Body of pancreas (tissue), 4 donors: ENCODE measurements at regions not wholly inside any gene's neighbourhood (a gene's known extent, or its start where the extent isn't known, plus 50 kb on each side); places are given as distances from the start of the nearest gene placed in this dataset.
"Not testable (repeated sequence)": the region's sequence is repeated elsewhere in the genome, so short reads cannot be mapped to it uniquely, and the experiment has no call there.

Experiments
- ATAC-seq: fragments of 150-250 bp; one replicate; pipeline ENCODE4 v1.9.1; 2016
- DNase-seq, 4 donors: peaks; one replicate each; pipeline ENCODE4 v3.0.0-alpha.2; 2019
- H3K27ac ChIP-seq, 4 donors: fragments of 200-600 bp; sonication (generic); 1 replicate in 3 of 4; 2 replicates in 1 of 4; pipeline versions ENCODE4 v1.5.1 to v1.6.1; 2016 to 2019; ENCODE audit warnings: mild to moderate bottlenecking in 1 of 4, mixed read lengths in 1 of 4, moderate library complexity in 1 of 4
- H3K27me3 ChIP-seq, 2 donors: fragments of 200-600 bp; sonication (generic); one replicate each; pipeline ENCODE4 v1.6.0; 2016; ENCODE audit warnings: mild to moderate bottlenecking in 1 of 2
- H3K36me3 ChIP-seq, 2 donors: fragments of 200-600 bp; sonication (generic); replicated peaks in 1 of 2; 2 replicates each; pipeline ENCODE4 v1.5.1; 2016; ENCODE audit warnings: low read depth in 2 of 2; ENCODE audit not compliant: insufficient read depth in 1 of 2
- H3K4me1 ChIP-seq: fragments of 200-600 bp; sonication (generic); one replicate; pipeline ENCODE4 v1.6.0; 2016
- H3K4me3 ChIP-seq, 2 donors: fragments of 200-600 bp; sonication (generic); 1 replicate in 1 of 2; 2 replicates in 1 of 2; pipeline ENCODE4 v1.5.1; 2016 to 2019
- H3K9me3 ChIP-seq, 3 donors: fragments of 200-600 bp; sonication (generic); 1 replicate in 2 of 3; 2 replicates in 1 of 3; pipeline ENCODE4 v1.5.1; 2016
- POLR2A ChIP-seq, 3 donors: fragments of 450-650 bp; IDR thresholded peaks; one replicate each; pipeline ENCODE4 v1.6.1; 2016; ENCODE audit warnings: antibody characterized with exemption in 3 of 3, mild to moderate bottlenecking in 2 of 3
- WGBS, 2 donors: methylation state at CpG; one replicate each; pipeline ENCODE4 v1.1.5; 2017; 5-methylcytosine and 5-hydroxymethylcytosine counted together
- intact Hi-C: fragments of 100-400 bp; cut with DNase I; formaldehyde crosslinking; loops from one replicate; pipeline ENCODE4 v1.15.1; 2023
- TF ChIP-seq, protein P1 (sequence below), 7 experiments: fragments of 450-650 bp in 4 of 7; fragments of 200-600 bp in 3 of 7; sonication (generic) in 3 of 7; IDR thresholded peaks; one replicate each; pipeline ENCODE4 v1.5.1; 2016 to 2019; ENCODE audit warnings: antibody characterized with exemption in 7 of 7

DNA sequence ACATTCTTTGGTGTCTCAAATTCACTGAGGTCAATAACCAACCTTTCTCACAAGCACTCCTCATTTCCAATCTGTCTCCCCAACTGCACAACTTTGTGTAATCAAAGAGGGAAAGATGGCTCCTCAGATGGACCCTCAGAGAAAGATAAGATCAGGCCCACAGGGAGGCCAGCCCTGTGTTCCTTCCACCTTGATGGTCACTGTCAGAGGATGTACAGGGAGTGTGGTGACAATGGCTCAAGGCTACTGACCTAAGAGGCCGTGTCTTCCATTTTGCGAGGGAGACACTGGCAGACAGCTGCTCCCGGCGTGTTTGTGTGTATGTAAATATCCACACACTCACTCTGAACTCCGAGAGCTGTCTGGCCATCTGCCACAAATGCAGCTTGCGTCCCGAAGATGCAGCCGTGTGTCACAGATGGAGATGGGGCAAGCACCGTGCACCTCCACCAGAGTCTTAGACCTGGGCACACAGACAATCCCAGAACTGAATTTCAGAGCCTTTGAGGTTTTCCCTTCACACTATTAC is 712.1 kb upstream of the NRP1 start:
- no peak for TF ChIP-seq POLR2A (IDR thresholded peaks at IDR 0.05)
- TF ChIP-seq, protein P1, sequence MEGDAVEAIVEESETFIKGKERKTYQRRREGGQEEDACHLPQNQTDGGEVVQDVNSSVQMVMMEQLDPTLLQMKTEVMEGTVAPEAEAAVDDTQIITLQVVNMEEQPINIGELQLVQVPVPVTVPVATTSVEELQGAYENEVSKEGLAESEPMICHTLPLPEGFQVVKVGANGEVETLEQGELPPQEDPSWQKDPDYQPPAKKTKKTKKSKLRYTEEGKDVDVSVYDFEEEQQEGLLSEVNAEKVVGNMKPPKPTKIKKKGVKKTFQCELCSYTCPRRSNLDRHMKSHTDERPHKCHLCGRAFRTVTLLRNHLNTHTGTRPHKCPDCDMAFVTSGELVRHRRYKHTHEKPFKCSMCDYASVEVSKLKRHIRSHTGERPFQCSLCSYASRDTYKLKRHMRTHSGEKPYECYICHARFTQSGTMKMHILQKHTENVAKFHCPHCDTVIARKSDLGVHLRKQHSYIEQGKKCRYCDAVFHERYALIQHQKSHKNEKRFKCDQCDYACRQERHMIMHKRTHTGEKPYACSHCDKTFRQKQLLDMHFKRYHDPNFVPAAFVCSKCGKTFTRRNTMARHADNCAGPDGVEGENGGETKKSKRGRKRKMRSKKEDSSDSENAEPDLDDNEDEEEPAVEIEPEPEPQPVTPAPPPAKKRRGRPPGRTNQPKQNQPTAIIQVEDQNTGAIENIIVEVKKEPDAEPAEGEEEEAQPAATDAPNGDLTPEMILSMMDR (IDR thresholded peaks at IDR 0.05) = no peak
- intact Hi-C loops = no loop called here
- Histone ChIP-seq H3K4me1 (no peaks in the 10 kb centered on the region), H3K27ac (no peak overlapping the region), H3K27me3 (no peaks in the 10 kb centered on the region), H3K36me3 (no peaks in the 10 kb centered on the region), H3K4me3 (no peak overlapping the region), H3K9me3 (no peaks in the 10 kb centered on the region)
- DNase-seq (no peak), ATAC-seq (no peak)
- 67 to 75% methylated on average over 4 to 9 of the region's 9 CpGs for WGBS, 2 donors

DNA sequence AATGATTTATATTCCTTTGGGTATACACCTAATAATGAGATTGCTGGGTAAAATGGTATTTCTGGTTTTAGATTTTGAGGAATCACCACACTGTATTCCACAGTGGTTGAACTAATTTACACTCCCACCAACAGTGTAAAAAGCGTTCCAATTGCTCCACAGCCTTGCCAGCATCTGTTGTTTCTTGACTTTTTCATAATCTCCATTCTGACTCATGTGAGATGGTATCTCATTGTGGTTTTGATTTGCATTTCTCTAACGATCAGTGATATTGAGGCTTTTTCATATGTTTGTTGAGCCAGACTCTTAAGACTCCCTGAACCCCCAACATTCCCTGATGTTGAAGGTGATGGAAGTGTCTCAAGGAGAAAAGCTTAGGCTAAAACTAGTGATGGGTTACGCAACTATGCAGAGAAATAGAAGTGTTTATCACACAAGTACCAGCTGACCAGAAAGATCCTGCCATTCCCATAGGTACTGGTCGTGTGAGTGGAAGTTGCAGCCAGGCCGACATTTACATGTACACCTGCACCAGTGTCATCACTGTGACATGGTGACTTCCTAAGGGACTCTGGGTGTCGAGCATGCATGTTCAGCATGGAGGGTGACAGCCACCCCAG is 711.2 kb upstream of the NRP1 start:
- Histone ChIP-seq H3K27me3 (no peaks in the 10 kb centered on the region), H3K9me3 (no peaks in the 10 kb centered on the region), H3K4me1 (no peaks in the 10 kb centered on the region), H3K27ac (no peak overlapping the region), H3K36me3 (no peaks in the 10 kb centered on the region), H3K4me3 (no peak overlapping the region)
- DNase-seq (no peak), ATAC-seq (no peak)
- 63 to 75% methylated on average over 6 of the region's 6 CpGs for WGBS, 2 donors
- TF ChIP-seq, protein P1 (IDR thresholded peaks at IDR 0.05) = no peak
- no peak for TF ChIP-seq POLR2A (IDR thresholded peaks at IDR 0.05)
- intact Hi-C loops = no loop called here

DNA sequence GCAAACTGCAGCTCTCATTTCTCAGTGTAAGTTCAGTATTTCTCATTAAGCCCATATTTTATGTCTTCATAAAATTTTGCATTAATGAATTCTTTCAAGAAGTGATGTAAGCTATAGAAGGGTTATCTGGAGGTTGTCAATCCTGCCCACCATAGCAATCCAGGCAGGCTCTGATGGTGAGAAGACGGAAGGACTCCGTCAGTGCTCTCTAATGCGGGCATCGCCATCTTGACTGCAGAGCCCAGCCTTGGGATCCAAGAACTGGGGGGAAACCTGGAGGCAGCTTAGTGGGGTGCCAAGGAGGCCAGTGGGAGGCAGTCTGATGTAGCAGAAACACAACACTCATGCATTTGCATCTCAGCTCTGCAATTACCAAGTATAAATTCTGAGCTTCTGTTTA is 707.4 kb upstream of the NRP1 start:
- Histone ChIP-seq H3K4me3 (no peak overlapping the region), H3K27ac (no peak overlapping the region), H3K36me3 (no peaks in the 10 kb centered on the region), H3K4me1 (no peaks in the 10 kb centered on the region), H3K27me3 (no peaks in the 10 kb centered on the region), H3K9me3 (no peaks in the 10 kb centered on the region)
- no peak for DNase-seq
- intact Hi-C loops = no loop called here
- WGBS, 2 donors = 97 to 100% methylated on average over 4 of the region's 4 CpGs
- no peak for ATAC-seq
- TF ChIP-seq, protein P1 (IDR thresholded peaks at IDR 0.05) = no peak
- no peak for TF ChIP-seq POLR2A (IDR thresholded peaks at IDR 0.05)

DNA sequence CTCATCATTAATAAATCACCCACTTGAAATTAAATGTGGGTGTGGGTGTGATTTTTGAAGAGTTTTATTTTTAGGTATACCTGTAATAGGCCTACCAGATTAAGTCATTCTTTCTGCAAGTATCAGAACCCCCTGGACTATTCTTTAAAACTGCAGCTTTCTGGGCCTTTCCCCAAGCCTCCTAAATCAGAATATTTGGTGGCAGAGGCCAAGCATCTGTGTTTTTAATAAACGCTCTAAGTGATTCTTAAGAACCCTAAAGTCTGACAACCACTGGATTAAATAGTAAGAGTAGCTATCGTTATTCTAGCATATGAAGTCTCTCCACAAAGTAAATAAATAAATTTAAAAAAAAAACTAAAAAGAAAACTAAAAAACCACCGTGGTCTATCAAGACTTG is 703.0 kb upstream of the NRP1 start:
- WGBS, 2 donors = 85 to 86% methylated on average over 3 of the region's 3 CpGs
- no peak for ATAC-seq

DNA sequence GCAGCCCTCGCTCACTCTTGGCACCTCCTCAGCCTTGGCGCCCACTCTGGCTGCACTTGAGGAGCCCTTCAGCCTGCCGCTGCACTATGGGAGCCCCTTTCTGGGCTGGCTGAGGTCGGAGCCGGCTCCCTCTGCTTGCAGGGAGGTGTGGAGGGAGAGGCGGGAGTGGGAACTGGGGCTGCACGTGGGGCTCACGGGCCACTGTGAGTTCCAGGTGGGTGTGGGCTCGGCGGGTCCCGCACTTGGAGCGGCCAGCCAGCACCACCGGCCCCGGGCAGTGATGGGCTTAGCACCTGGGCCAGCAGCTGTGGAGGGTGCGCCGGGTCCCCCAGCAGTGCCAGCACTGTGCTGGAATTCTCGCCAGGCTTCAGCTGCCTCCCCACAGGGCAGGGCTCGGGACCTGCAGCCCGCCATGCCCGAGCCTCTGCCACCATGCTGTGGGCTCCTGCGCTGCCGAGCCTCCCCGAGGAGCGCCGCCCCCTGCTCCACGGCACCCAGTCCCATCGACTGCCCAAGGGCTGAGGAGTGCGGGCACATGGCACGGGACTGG is 700.8 kb upstream of the NRP1 start:
- DNase-seq = not testable (repeated sequence)

More for the DNA sequence above, 703.0 kb upstream of the NRP1 start:
- Histone ChIP-seq H3K27me3 (no peaks in the 10 kb centered on the region), H3K4me3 (no peak overlapping the region), H3K27ac (no peak overlapping the region), H3K9me3 (no peaks in the 10 kb centered on the region), H3K4me1 (no peaks in the 10 kb centered on the region), H3K36me3 (no peaks in the 10 kb centered on the region)
- intact Hi-C loops = no loop called here
- TF ChIP-seq, protein P1 (IDR thresholded peaks at IDR 0.05) = no peak
- TF ChIP-seq POLR2A (IDR thresholded peaks at IDR 0.05) = no peak
- DNase-seq = no peak

More for the DNA sequence above, 700.8 kb upstream of the NRP1 start:
- H3K27ac ChIP-seq, H3K4me1 ChIP-seq, H3K36me3 ChIP-seq, intact Hi-C loops, H3K9me3 ChIP-seq, ATAC-seq, H3K27me3 ChIP-seq, H3K4me3 ChIP-seq: not testable (repeated sequence)
- WGBS, 2 donors = 94% methylated on average over 23 of the region's 29 CpGs; no CpG with 5 or more reads in 1 of the 2 donors
